ENCODE measurements at regions not wholly inside any gene's neighbourhood (a gene's known extent, or its start where the extent isn't known, plus 50 kb on each side); places are given as distances from the start of the nearest gene placed in this dataset.

DNA sequence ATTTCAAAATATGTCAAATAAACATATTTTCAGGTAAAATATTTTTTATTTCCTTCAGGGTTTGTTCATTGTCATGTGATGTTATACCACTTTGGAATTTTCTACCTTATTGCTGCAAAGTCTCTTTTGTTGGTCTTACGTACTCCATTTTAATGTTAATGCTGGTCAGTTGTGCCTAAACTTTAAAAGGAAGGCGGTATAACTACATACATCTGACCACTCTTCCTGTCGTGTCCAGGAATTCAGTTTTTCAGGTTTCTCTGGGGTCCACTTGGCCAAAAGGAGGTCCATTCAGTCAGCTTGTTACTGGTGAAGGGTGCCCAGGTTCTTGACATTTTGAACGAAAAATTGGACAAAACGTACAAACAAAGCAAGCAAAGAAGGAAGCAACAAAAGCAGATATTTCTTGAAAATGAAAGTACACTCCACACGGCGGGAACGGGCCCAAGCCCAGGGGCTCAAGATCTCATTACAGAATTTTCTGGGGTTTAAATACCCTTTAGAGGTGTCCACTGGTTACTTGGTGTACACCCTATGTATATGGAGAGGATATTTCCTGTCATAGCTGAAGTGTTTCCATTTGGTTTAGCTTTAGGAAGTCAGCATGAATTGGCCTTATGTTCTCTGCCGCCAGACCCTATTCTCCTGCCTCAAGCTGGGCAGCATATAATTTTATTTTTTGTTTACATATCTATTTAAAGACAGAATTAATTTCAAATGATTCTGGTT is 471.7 kb upstream of the CDH7 start (continued):
- TF ChIP-seq, protein P1, sequence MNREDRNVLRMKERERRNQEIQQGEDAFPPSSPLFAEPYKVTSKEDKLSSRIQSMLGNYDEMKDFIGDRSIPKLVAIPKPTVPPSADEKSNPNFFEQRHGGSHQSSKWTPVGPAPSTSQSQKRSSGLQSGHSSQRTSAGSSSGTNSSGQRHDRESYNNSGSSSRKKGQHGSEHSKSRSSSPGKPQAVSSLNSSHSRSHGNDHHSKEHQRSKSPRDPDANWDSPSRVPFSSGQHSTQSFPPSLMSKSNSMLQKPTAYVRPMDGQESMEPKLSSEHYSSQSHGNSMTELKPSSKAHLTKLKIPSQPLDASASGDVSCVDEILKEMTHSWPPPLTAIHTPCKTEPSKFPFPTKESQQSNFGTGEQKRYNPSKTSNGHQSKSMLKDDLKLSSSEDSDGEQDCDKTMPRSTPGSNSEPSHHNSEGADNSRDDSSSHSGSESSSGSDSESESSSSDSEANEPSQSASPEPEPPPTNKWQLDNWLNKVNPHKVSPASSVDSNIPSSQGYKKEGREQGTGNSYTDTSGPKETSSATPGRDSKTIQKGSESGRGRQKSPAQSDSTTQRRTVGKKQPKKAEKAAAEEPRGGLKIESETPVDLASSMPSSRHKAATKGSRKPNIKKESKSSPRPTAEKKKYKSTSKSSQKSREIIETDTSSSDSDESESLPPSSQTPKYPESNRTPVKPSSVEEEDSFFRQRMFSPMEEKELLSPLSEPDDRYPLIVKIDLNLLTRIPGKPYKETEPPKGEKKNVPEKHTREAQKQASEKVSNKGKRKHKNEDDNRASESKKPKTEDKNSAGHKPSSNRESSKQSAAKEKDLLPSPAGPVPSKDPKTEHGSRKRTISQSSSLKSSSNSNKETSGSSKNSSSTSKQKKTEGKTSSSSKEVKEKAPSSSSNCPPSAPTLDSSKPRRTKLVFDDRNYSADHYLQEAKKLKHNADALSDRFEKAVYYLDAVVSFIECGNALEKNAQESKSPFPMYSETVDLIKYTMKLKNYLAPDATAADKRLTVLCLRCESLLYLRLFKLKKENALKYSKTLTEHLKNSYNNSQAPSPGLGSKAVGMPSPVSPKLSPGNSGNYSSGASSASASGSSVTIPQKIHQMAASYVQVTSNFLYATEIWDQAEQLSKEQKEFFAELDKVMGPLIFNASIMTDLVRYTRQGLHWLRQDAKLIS (CRISPR knock-in tag; IDR thresholded peaks at IDR 0.05; ENCODE audit: borderline replicate concordance), result no peak
- TF ChIP-seq CBFB (CRISPR knock-in tag; IDR thresholded peaks at IDR 0.05; ENCODE audit: low read depth), result no peak
- no peak for TF ChIP-seq JUN (CRISPR knock-in tag; IDR thresholded peaks at IDR 0.05)
- no peak for TF ChIP-seq ZNF138 (CRISPR knock-in tag; conservative IDR thresholded peaks at IDR 0.05)
- no peak for TF ChIP-seq NR3C1 (CRISPR knock-in tag; conservative IDR thresholded peaks at IDR 0.05; ENCODE audit: low read depth)
- TF ChIP-seq ETV6 (CRISPR knock-in tag; IDR thresholded peaks at IDR 0.05), result no peak
- TF ChIP-seq, protein P2, sequence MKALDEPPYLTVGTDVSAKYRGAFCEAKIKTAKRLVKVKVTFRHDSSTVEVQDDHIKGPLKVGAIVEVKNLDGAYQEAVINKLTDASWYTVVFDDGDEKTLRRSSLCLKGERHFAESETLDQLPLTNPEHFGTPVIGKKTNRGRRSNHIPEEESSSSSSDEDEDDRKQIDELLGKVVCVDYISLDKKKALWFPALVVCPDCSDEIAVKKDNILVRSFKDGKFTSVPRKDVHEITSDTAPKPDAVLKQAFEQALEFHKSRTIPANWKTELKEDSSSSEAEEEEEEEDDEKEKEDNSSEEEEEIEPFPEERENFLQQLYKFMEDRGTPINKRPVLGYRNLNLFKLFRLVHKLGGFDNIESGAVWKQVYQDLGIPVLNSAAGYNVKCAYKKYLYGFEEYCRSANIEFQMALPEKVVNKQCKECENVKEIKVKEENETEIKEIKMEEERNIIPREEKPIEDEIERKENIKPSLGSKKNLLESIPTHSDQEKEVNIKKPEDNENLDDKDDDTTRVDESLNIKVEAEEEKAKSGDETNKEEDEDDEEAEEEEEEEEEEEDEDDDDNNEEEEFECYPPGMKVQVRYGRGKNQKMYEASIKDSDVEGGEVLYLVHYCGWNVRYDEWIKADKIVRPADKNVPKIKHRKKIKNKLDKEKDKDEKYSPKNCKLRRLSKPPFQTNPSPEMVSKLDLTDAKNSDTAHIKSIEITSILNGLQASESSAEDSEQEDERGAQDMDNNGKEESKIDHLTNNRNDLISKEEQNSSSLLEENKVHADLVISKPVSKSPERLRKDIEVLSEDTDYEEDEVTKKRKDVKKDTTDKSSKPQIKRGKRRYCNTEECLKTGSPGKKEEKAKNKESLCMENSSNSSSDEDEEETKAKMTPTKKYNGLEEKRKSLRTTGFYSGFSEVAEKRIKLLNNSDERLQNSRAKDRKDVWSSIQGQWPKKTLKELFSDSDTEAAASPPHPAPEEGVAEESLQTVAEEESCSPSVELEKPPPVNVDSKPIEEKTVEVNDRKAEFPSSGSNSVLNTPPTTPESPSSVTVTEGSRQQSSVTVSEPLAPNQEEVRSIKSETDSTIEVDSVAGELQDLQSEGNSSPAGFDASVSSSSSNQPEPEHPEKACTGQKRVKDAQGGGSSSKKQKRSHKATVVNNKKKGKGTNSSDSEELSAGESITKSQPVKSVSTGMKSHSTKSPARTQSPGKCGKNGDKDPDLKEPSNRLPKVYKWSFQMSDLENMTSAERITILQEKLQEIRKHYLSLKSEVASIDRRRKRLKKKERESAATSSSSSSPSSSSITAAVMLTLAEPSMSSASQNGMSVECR (CRISPR knock-in tag; IDR thresholded peaks at IDR 0.05; ENCODE audit: borderline replicate concordance), result no peak
- TF ChIP-seq, protein P3, sequence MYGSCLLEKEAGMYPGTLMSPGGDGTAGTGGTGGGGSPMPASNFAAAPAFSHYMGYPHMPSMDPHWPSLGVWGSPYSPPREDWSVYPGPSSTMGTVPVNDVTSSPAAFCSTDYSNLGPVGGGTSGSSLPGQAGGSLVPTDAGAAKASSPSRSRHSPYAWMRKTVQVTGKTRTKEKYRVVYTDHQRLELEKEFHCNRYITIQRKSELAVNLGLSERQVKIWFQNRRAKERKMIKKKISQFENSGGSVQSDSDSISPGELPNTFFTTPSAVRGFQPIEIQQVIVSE (CRISPR knock-in tag; IDR thresholded peaks at IDR 0.05; ENCODE audit: borderline replicate concordance), result no peak
- TF ChIP-seq, protein P4, sequence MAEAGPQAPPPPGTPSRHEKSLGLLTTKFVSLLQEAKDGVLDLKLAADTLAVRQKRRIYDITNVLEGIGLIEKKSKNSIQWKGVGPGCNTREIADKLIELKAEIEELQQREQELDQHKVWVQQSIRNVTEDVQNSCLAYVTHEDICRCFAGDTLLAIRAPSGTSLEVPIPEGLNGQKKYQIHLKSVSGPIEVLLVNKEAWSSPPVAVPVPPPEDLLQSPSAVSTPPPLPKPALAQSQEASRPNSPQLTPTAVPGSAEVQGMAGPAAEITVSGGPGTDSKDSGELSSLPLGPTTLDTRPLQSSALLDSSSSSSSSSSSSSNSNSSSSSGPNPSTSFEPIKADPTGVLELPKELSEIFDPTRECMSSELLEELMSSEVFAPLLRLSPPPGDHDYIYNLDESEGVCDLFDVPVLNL (CRISPR knock-in tag; IDR thresholded peaks at IDR 0.05; ENCODE audit: borderline replicate concordance, low read depth), result no peak
- TF ChIP-seq OVOL2 (CRISPR knock-in tag; IDR thresholded peaks at IDR 0.05; ENCODE audit: borderline replicate concordance), result no peak
- TF ChIP-seq GTF2I (CRISPR knock-in tag; conservative IDR thresholded peaks at IDR 0.05), result no peak

DNA sequence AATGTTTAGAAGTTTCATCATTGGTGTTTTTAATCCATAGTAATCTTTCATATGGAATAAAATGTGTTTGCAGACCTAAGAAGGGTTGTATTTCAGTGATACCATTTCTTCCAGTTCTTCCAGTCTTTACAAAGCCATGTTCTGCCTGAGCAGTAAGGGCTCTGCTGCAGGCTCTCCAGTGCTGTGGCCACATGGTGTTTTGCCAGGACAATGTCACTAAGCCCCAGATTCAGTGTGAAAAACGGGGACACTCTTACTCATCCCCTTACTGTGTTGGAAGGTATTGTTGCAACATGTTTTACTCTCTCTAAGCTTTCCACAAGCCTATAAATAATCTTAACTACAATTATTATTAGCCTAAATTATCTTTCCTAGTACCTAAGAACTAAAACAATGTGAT is 481.4 kb upstream of the CDH7 start:
- ATAC-seq, result peak; percentile 52; the same call in 1 of the 2 replicates
- CTCF ChIA-PET, result no interaction called here
- TF ChIP-seq, protein P5, sequence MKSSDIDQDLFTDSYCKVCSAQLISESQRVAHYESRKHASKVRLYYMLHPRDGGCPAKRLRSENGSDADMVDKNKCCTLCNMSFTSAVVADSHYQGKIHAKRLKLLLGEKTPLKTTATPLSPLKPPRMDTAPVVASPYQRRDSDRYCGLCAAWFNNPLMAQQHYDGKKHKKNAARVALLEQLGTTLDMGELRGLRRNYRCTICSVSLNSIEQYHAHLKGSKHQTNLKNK (CRISPR knock-in tag; IDR thresholded peaks at IDR 0.05), result no peak
- TF ChIP-seq TCF7 (CRISPR knock-in tag; IDR thresholded peaks at IDR 0.05; ENCODE audit: low read depth) (no peak), PRRX2 (CRISPR knock-in tag; IDR thresholded peaks at IDR 0.05) (no peak), MXD4 (CRISPR knock-in tag; IDR thresholded peaks at IDR 0.05; ENCODE audit: borderline replicate concordance) (no peak), ZNF396 (CRISPR knock-in tag; IDR thresholded peaks at IDR 0.05; ENCODE audit: borderline replicate concordance) (no peak)
- TF ChIP-seq, protein P2 (CRISPR knock-in tag; IDR thresholded peaks at IDR 0.05; ENCODE audit: borderline replicate concordance), result no peak
- TF ChIP-seq, protein P6, sequence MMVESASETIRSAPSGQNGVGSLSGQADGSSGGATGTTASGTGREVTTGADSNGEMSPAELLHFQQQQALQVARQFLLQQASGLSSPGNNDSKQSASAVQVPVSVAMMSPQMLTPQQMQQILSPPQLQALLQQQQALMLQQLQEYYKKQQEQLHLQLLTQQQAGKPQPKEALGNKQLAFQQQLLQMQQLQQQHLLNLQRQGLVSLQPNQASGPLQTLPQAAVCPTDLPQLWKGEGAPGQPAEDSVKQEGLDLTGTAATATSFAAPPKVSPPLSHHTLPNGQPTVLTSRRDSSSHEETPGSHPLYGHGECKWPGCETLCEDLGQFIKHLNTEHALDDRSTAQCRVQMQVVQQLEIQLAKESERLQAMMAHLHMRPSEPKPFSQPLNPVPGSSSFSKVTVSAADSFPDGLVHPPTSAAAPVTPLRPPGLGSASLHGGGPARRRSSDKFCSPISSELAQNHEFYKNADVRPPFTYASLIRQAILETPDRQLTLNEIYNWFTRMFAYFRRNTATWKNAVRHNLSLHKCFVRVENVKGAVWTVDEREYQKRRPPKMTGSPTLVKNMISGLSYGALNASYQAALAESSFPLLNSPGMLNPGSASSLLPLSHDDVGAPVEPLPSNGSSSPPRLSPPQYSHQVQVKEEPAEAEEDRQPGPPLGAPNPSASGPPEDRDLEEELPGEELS (CRISPR knock-in tag; IDR thresholded peaks at IDR 0.05), result no peak

More for the DNA sequence above, 481.4 kb upstream of the CDH7 start:
- Mint-ChIP-seq H3K9me3 (no peaks in the 10 kb centered on the region), H3K4me1 (peaks cover 3% of the 10 kb centered on the region; the same call in 1 of the 2 replicates), H3K4me3 (no peak overlapping the region), H3K27ac (no peak overlapping the region), H3K36me3 (no peaks in the 10 kb centered on the region), H3K27me3 (ENCODE audit: low read depth) (no peaks in the 10 kb centered on the region)
- POLR2A ChIA-PET, result no interaction called here
- DNase-seq (ENCODE audit: low spot score), result no peak
